ENCODE measurements at regions not wholly inside any gene's neighbourhood (a gene's known extent, or its start where the extent isn't known, plus 50 kb on each side); places are given as distances from the start of the nearest gene placed in this dataset.

- TF ChIP-seq, protein P1, sequence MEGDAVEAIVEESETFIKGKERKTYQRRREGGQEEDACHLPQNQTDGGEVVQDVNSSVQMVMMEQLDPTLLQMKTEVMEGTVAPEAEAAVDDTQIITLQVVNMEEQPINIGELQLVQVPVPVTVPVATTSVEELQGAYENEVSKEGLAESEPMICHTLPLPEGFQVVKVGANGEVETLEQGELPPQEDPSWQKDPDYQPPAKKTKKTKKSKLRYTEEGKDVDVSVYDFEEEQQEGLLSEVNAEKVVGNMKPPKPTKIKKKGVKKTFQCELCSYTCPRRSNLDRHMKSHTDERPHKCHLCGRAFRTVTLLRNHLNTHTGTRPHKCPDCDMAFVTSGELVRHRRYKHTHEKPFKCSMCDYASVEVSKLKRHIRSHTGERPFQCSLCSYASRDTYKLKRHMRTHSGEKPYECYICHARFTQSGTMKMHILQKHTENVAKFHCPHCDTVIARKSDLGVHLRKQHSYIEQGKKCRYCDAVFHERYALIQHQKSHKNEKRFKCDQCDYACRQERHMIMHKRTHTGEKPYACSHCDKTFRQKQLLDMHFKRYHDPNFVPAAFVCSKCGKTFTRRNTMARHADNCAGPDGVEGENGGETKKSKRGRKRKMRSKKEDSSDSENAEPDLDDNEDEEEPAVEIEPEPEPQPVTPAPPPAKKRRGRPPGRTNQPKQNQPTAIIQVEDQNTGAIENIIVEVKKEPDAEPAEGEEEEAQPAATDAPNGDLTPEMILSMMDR (IDR thresholded peaks at IDR 0.05): no peak
- no peak for TF ChIP-seq POLR2AphosphoS5 (IDR thresholded peaks at IDR 0.05)
- TF ChIP-seq POLR2A (IDR thresholded peaks at IDR 0.05): no peak
These were observed 60.0 kb downstream of the ING1 start for GRCh38 chr13:110773480-110773879.

Data from upper lobe of left lung (tissue), 4 donors.